SK-N-SH treated with all-trans-retinoic acid at 6 μM for 48 hours (cell line): ENCODE measurements at regions not wholly inside any gene's neighbourhood (a gene's known extent, or its start where the extent isn't known, plus 50 kb on each side); places are given as distances from the start of the nearest gene placed in this dataset.

Experiments used
- ATAC-seq: fragments of 200-7000 bp; cut with Tn5 transposase; 3 replicates; pipeline ENCODE4 v1.9.1; 2020; ENCODE audit warnings: mild to moderate bottlenecking, moderate library complexity
- ARNTL ChIP-seq: fragments of 450-650 bp; formaldehyde crosslinking; IDR thresholded peaks from 2 replicates; pipeline ENCODE4 v1.5.0; 2020; ENCODE audit warnings: low read depth, mild to moderate bottlenecking, moderate library complexity, borderline replicate concordance
- BACH2 ChIP-seq: fragments of 250-450 bp; sonication (Bioruptor Pico); IDR thresholded peaks from 2 replicates; pipeline ENCODE4 v1.9.0; 2021; ENCODE audit warnings: mild to moderate bottlenecking, borderline replicate concordance
- CREB5 ChIP-seq: fragments of 250-450 bp; sonication (Bioruptor Pico); IDR thresholded peaks from 2 replicates; pipeline ENCODE4 v1.5.1; 2020; ENCODE audit warnings: low read depth, mild to moderate bottlenecking, moderate library complexity
- CSDC2 ChIP-seq: fragments of 250-450 bp; sonication (Bioruptor Pico); IDR thresholded peaks from 2 replicates; pipeline ENCODE4 v1.5.0; 2020; ENCODE audit warnings: mild to moderate bottlenecking, moderate library complexity
- CSRNP3 ChIP-seq: fragments of 250-450 bp; sonication (Bioruptor Pico); IDR thresholded peaks from 2 replicates; pipeline ENCODE4 v1.5.1; 2021; ENCODE audit warnings: mild to moderate bottlenecking, moderate library complexity
- ESRRG ChIP-seq: fragments of 250-450 bp; sonication (Bioruptor Pico); IDR thresholded peaks from 2 replicates; pipeline ENCODE4 v1.6.1; 2021; ENCODE audit warnings: mild to moderate bottlenecking
- GLIS3 ChIP-seq: fragments of 250-450 bp; sonication (Bioruptor Pico); IDR thresholded peaks from 2 replicates; pipeline ENCODE4 v1.5.0; 2020; ENCODE audit warnings: mild to moderate bottlenecking, moderate library complexity
- ISL1 ChIP-seq: fragments of 250-450 bp; sonication (Bioruptor Pico); IDR thresholded peaks from 2 replicates; pipeline ENCODE4 v2.1.2; 2022; ENCODE audit warnings: mild to moderate bottlenecking, moderate library complexity
- OSR1 ChIP-seq: fragments of 250-450 bp; sonication (Bioruptor Pico); IDR thresholded peaks from 2 replicates; pipeline ENCODE4 v1.8.0; 2022; ENCODE audit warnings: moderate library complexity, mild to moderate bottlenecking, inconsistent platforms
- POU6F1 ChIP-seq: fragments of 250-450 bp; sonication (Bioruptor Pico); IDR thresholded peaks from 2 replicates; pipeline ENCODE4 v1.8.0; 2021; ENCODE audit warnings: low read depth, mild to moderate bottlenecking, moderate library complexity, borderline replicate concordance
- PPARA ChIP-seq: fragments of 250-450 bp; sonication (Bioruptor Pico); IDR thresholded peaks from 2 replicates; pipeline ENCODE4 v1.5.0; 2020; ENCODE audit warnings: mild to moderate bottlenecking, borderline replicate concordance
- RARB ChIP-seq: fragments of 250-450 bp; sonication (Bioruptor Pico); IDR thresholded peaks from 2 replicates; pipeline ENCODE4 v1.8.0; 2021; ENCODE audit warnings: mild to moderate bottlenecking, moderate library complexity
- SNAI2 ChIP-seq: fragments of 250-450 bp; sonication (Bioruptor Pico); IDR thresholded peaks from 2 replicates; pipeline ENCODE4 v1.5.0; 2020; ENCODE audit warnings: mild to moderate bottlenecking, moderate library complexity
- TCF4 ChIP-seq: fragments of 250-450 bp; sonication (Bioruptor Pico); IDR thresholded peaks from 2 replicates; pipeline ENCODE4 v1.8.0; 2021; ENCODE audit warnings: mild to moderate bottlenecking, moderate library complexity, borderline replicate concordance
- TOX ChIP-seq: fragments of 250-450 bp; sonication (Bioruptor Pico); IDR thresholded peaks from 2 replicates; pipeline ENCODE4 v1.8.0; 2021; ENCODE audit warnings: mild to moderate bottlenecking, moderate library complexity, borderline replicate concordance
- ZC3H10 ChIP-seq: fragments of 250-450 bp; sonication (Bioruptor Pico); IDR thresholded peaks from 2 replicates; pipeline ENCODE4 v1.5.1; 2021; ENCODE audit warnings: mild to moderate bottlenecking, moderate library complexity
- ZFP3 ChIP-seq: fragments of 250-450 bp; sonication (Bioruptor Pico); IDR thresholded peaks from 2 replicates; pipeline ENCODE4 v1.5.0; 2020; ENCODE audit warnings: mild to moderate bottlenecking, moderate library complexity
- ZFP30 ChIP-seq: fragments of 450-650 bp; formaldehyde crosslinking; IDR thresholded peaks from 2 replicates; pipeline ENCODE4 v1.5.0; 2022; ENCODE audit warnings: mild to moderate bottlenecking, moderate library complexity
- ZNF565 ChIP-seq: fragments of 450-650 bp; formaldehyde crosslinking; conservative IDR thresholded peaks from 2 replicates; pipeline ENCODE4 v1.5.0; 2020; ENCODE audit warnings: low read depth, mild to moderate bottlenecking, moderate library complexity
- ZNF70 ChIP-seq: fragments of 450-650 bp; formaldehyde crosslinking; IDR thresholded peaks from 2 replicates; pipeline ENCODE4 v1.5.0; 2020; ENCODE audit warnings: mild to moderate bottlenecking, moderate library complexity
- ZNF8 ChIP-seq: fragments of 450-650 bp; formaldehyde crosslinking; IDR thresholded peaks from 2 replicates; pipeline ENCODE4 v1.5.0; 2020; ENCODE audit warnings: mild to moderate bottlenecking, moderate library complexity
- TF ChIP-seq, protein P1 (sequence below): fragments of 250-450 bp; sonication (Bioruptor Pico); IDR thresholded peaks from 2 replicates; pipeline ENCODE4 v1.8.0; 2020; ENCODE audit warnings: mild to moderate bottlenecking, moderate library complexity, borderline replicate concordance
- TF ChIP-seq, protein P2 (sequence below): fragments of 250-450 bp; sonication (Bioruptor Pico); IDR thresholded peaks from 2 replicates; pipeline ENCODE4 v1.5.0; 2020; ENCODE audit warnings: mild to moderate bottlenecking, moderate library complexity

DNA sequence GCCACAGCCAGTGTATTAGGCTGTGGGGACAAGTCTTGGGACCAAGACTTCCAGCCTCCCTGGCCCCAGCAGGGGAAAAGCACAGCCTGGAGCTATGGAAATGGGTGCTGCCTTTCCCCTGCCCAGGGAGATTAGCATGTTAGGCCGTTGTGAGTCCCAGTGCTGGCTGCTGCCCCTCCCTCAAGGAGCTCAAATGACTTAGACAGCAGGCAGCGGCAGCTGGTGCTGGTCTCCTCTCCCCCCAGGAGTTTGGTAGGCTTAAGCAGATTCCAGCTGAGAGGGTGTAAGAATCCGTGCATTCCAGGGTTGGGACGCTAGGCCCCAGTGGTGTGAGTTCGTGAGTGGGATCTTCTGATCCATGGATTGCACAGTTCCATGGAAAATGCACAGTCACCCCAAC lies 301.5 kb upstream of the PHF14 start:
- no peak for ATAC-seq
- TF ChIP-seq CREB5 (CRISPR knock-in tag) (no peak), TCF4 (no peak), CSDC2 (CRISPR knock-in tag) (no peak), ZFP3 (CRISPR knock-in tag) (no peak), ZC3H10 (no peak), GLIS3 (CRISPR knock-in tag) (no peak), ISL1 (no peak), ARNTL (CRISPR knock-in tag) (no peak), RARB (no peak), ZFP30 (no peak), CSRNP3 (CRISPR knock-in tag) (no peak), SNAI2 (CRISPR knock-in tag) (no peak), OSR1 (CRISPR knock-in tag) (no peak), PPARA (CRISPR knock-in tag) (no peak), ZNF565 (CRISPR knock-in tag) (no peak), ZNF8 (no peak), POU6F1 (no peak), ESRRG (CRISPR knock-in tag) (no peak)
- TF ChIP-seq, protein P1, sequence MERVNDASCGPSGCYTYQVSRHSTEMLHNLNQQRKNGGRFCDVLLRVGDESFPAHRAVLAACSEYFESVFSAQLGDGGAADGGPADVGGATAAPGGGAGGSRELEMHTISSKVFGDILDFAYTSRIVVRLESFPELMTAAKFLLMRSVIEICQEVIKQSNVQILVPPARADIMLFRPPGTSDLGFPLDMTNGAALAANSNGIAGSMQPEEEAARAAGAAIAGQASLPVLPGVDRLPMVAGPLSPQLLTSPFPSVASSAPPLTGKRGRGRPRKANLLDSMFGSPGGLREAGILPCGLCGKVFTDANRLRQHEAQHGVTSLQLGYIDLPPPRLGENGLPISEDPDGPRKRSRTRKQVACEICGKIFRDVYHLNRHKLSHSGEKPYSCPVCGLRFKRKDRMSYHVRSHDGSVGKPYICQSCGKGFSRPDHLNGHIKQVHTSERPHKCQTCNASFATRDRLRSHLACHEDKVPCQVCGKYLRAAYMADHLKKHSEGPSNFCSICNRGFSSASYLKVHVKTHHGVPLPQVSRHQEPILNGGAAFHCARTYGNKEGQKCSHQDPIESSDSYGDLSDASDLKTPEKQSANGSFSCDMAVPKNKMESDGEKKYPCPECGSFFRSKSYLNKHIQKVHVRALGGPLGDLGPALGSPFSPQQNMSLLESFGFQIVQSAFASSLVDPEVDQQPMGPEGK (CRISPR knock-in tag): no peak
- TF ChIP-seq, protein P2, sequence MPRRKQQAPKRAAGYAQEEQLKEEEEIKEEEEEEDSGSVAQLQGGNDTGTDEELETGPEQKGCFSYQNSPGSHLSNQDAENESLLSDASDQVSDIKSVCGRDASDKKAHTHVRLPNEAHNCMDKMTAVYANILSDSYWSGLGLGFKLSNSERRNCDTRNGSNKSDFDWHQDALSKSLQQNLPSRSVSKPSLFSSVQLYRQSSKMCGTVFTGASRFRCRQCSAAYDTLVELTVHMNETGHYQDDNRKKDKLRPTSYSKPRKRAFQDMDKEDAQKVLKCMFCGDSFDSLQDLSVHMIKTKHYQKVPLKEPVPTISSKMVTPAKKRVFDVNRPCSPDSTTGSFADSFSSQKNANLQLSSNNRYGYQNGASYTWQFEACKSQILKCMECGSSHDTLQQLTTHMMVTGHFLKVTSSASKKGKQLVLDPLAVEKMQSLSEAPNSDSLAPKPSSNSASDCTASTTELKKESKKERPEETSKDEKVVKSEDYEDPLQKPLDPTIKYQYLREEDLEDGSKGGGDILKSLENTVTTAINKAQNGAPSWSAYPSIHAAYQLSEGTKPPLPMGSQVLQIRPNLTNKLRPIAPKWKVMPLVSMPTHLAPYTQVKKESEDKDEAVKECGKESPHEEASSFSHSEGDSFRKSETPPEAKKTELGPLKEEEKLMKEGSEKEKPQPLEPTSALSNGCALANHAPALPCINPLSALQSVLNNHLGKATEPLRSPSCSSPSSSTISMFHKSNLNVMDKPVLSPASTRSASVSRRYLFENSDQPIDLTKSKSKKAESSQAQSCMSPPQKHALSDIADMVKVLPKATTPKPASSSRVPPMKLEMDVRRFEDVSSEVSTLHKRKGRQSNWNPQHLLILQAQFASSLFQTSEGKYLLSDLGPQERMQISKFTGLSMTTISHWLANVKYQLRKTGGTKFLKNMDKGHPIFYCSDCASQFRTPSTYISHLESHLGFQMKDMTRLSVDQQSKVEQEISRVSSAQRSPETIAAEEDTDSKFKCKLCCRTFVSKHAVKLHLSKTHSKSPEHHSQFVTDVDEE (CRISPR knock-in tag): no peak

DNA sequence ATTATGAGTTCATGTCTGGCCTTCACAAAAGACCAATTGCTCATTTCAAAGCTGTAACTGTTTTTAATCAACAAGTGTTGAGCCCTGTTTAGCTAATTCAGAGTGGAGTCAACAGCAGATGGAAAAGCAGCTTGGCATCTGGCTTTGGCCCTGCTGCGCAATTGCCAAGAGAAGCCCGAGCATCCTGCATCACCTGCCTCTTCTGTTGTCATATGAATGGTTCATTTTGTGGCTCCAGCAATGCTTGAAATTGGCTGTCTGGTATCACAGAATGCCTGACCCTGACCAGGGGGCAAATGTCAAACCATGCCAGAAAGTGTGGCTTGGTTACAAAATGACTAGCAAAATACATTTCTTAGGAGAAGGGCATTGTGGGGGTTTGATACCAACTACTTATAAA lies 296.5 kb upstream of the PHF14 start:
- ATAC-seq: no peak
- TF ChIP-seq ZNF565 (CRISPR knock-in tag) (no peak), ZNF70 (CRISPR knock-in tag) (no peak), BACH2 (no peak), ZC3H10 (no peak), PPARA (CRISPR knock-in tag) (no peak), GLIS3 (CRISPR knock-in tag) (no peak), OSR1 (CRISPR knock-in tag) (no peak), ESRRG (CRISPR knock-in tag) (no peak), ZFP3 (CRISPR knock-in tag) (no peak), ARNTL (CRISPR knock-in tag) (no peak), ZFP30 (no peak), CSDC2 (CRISPR knock-in tag) (no peak), TOX (CRISPR knock-in tag) (no peak)
- TF ChIP-seq, protein P1 (CRISPR knock-in tag): no peak
- TF ChIP-seq, protein P2 (CRISPR knock-in tag): no peak
- TF ChIP-seq, all 23 proteins: peak for 0
